Colonic mucosa (tissue), 4 donors: ENCODE measurements at regions not wholly inside any gene's neighbourhood (a gene's known extent, or its start where the extent isn't known, plus 50 kb on each side); places are given as distances from the start of the nearest gene placed in this dataset.
"Not testable (repeated sequence)": the region's sequence is repeated elsewhere in the genome, so short reads cannot be mapped to it uniquely, and the experiment has no call there.

Experiments
- DNase-seq: peaks from one replicate; pipeline ENCODE4 v3.0.0-alpha.2; 2020
- H3K27ac ChIP-seq: fragments of 200-600 bp; one replicate; pipeline ENCODE4 v1.8.0; 2021
- H3K27me3 ChIP-seq: fragments of 200-600 bp; one replicate; pipeline ENCODE4 v1.8.0; 2021
- H3K36me3 ChIP-seq: fragments of 200-600 bp; one replicate; pipeline ENCODE4 v1.8.0; 2021
- H3K4me1 ChIP-seq: fragments of 200-600 bp; one replicate; pipeline ENCODE4 v1.8.0; 2021; ENCODE audit warnings: mild to moderate bottlenecking
- H3K4me3 ChIP-seq: fragments of 200-600 bp; one replicate; pipeline ENCODE4 v1.8.0; 2021
- H3K9ac ChIP-seq, 2 donors: one replicate each; pipeline ENCODE4 v1.7.0; 2013; ENCODE audit warnings: control low read depth in 2 of 2, low read depth in 2 of 2, low read length in 2 of 2
- H3K9me3 ChIP-seq: fragments of 200-600 bp; one replicate; pipeline ENCODE4 v1.8.0; 2021
- intact Hi-C: fragments of 100-400 bp; cut with DNase I; formaldehyde crosslinking; loops from one replicate; pipeline ENCODE4 v1.14.1; 2022
- TF ChIP-seq, protein P1 (sequence below): fragments of 200-600 bp; IDR thresholded peaks from one replicate; pipeline ENCODE4 v1.8.0; 2022; ENCODE audit warnings: antibody characterized with exemption, mild to moderate bottlenecking
- donor health status: healthy.
- donor health status: DM: no; HTN: no; CAD: no.
- donor health status: DM: no; HTN: no; CAD: no.

DNA sequence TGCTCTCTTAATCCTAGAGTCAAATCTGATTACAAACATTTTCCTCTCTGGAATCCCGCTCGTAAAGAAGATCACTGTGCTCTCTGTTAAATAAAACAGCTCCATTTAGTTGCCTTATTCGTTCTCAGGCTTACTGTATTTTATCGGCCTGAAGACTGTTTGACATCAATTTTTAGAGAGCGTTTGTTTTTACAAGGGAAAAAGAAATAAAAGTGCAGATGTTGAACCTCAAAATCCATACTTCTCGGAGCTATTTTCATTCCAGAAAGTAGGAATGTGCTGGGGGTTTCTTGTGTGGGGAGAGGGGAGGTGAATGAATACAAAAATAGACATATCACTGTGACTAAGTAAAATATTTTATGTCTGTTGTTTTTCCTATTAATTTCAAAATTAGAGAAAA lies 140.1 kb downstream of the ARRDC4 start:
- H3K4me1 ChIP-seq, H3K4me3 ChIP-seq, H3K9ac ChIP-seq, intact Hi-C loops, H3K27me3 ChIP-seq, H3K9me3 ChIP-seq, DNase-seq, H3K27ac ChIP-seq, H3K36me3 ChIP-seq: not testable (repeated sequence)

DNA sequence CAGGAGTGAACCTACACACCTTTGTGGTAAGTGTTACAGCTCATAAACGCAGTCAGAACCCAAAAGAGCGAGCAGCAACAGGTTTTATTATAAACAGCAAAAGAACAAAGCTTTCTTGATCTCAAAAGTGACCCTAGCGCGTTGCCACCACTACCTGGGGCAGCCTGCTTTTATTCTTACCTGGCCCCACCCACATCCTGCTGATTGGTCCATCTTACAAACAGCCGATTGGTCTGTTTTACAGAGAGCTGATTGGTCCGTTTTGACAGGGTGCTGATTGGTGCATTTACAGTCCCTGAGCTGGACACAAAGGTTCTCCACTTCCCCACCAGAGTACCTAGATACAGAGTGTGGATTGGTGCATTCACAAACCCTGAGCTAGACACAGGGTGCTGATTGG lies 143.1 kb downstream of the ARRDC4 start:
- intact Hi-C loops: no loop called here
- H3K27ac ChIP-seq: no peak overlapping the region
- no peaks in the 10 kb centered on the region for H3K4me1 ChIP-seq
- H3K4me3 ChIP-seq: no peak overlapping the region
- no peaks in the 10 kb centered on the region for H3K27me3 ChIP-seq
- no peak for DNase-seq
- no peaks in the 10 kb centered on the region for H3K36me3 ChIP-seq
- H3K9ac ChIP-seq: no peak overlapping the region
- TF ChIP-seq, protein P1, sequence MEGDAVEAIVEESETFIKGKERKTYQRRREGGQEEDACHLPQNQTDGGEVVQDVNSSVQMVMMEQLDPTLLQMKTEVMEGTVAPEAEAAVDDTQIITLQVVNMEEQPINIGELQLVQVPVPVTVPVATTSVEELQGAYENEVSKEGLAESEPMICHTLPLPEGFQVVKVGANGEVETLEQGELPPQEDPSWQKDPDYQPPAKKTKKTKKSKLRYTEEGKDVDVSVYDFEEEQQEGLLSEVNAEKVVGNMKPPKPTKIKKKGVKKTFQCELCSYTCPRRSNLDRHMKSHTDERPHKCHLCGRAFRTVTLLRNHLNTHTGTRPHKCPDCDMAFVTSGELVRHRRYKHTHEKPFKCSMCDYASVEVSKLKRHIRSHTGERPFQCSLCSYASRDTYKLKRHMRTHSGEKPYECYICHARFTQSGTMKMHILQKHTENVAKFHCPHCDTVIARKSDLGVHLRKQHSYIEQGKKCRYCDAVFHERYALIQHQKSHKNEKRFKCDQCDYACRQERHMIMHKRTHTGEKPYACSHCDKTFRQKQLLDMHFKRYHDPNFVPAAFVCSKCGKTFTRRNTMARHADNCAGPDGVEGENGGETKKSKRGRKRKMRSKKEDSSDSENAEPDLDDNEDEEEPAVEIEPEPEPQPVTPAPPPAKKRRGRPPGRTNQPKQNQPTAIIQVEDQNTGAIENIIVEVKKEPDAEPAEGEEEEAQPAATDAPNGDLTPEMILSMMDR: no peak
- H3K9me3 ChIP-seq: no peaks in the 10 kb centered on the region

DNA sequence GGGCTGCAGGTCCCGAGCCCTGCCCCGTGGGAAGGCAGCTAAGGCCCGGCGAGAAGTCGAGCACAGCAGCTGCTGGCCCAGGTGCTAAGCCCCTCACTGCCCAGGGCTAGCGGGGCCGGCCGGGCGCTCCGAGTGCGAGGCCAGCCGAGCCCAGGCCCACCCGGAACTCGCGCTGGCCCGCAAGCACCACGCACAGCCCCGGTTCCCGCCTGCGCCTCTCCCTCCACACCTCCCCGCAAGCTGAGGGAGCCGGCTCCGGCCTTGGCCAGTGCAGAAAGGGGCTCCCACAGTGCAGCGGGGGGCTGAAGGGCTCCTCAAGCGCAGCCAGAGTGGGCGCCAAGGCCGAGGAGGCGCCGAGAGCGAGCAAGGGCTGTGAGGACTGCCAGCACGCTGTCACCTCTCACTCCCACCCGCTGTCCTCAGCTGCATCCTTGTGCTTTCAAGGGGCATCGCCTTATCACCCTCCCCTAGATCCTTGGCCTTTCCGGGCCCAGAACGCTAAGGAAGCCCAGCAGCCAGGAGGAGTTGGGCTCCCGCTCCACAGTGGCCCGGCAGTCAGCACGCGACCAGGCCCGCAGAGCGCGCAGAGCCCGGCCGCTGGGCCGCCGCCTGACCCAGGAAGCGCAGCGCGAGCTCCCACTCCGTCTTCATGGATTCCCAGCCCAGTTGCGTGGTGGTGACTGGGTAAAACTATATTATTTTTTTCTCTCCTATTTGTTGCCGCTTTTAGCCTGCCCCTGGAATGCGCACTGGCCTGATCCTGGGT lies 144.1 kb downstream of the ARRDC4 start:
- intact Hi-C loops, H3K36me3 ChIP-seq, H3K9me3 ChIP-seq, H3K4me1 ChIP-seq, H3K27ac ChIP-seq, H3K27me3 ChIP-seq, DNase-seq, H3K9ac ChIP-seq, H3K4me3 ChIP-seq: not testable (repeated sequence)

DNA sequence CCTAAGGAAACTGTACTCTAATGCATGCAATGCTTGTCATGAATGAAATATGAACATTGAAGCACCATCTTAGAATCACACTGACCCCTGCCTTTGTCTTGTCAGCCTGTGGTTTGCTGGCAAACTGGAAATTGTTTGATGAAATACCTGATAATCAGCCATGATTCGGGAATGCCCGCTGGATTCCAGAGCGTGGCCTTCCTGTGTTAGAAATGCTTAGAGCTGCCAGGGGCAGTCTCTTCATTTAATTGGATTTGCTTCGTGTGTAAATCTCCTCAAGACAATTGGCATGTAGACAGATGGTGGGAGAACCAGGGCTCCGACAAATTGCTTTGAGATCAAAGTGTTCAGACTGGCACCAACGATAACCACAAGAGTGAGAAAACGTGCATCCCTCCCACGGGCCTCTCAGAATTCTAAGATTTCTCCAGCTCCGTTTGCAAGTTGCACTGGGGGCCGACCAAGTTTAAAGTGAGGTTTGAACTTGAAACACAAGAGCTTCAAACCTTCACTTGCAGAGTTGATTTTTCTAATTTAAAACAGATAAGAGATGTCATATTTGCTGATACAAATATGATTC lies 146.2 kb downstream of the ARRDC4 start:
- H3K4me3 ChIP-seq, H3K27me3 ChIP-seq, H3K27ac ChIP-seq, H3K9me3 ChIP-seq, DNase-seq, H3K4me1 ChIP-seq, H3K36me3 ChIP-seq, intact Hi-C loops, H3K9ac ChIP-seq: not testable (repeated sequence)

DNA sequence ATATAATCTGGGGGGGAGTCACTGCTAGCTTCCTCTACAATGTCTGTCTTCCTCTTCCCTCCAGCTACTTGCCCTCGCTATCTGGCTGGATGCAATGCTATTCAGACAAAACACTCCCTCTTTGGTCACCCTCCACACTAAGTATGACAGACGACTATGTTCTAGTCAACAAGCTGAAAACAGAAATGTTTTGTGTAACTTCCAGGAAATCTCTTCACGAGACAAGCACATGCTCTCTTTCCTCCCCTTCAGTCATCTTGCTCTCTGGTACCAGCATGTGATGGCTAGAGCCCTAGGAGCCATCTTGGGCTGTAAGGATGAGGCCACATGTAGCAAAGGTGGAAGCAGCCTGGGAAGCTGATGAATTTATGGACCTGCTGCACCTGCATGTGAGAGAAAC lies 151.3 kb downstream of the ARRDC4 start:
- no peak for DNase-seq
- no peak overlapping the region for H3K9ac ChIP-seq
- H3K36me3 ChIP-seq: no peaks in the 10 kb centered on the region
- H3K4me1 ChIP-seq: no peaks in the 10 kb centered on the region
- intact Hi-C loops: no loop called here
- no peak overlapping the region for H3K27ac ChIP-seq
- no peak overlapping the region for H3K4me3 ChIP-seq
- H3K27me3 ChIP-seq: no peaks in the 10 kb centered on the region
- TF ChIP-seq, protein P1: no peak
- H3K9me3 ChIP-seq: no peaks in the 10 kb centered on the region

DNA sequence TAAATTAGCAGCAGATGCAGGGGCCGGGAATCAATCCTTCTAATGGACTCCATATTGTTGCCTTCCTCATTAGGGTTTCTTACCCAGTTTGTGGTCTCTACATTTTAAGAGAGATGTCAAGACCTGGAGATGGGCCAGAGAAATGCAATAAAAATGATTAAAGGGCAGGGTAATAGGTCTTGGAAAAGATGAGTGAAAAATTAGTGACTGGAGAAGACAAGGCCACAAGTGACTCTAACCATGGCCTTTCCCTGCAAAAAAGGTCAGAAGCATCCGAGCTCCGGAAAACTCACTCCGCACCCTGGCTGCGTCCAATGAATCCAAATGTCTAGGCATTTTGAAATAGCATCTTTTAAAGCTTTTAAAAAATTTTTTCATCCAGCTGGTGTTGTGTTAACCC lies 152.8 kb downstream of the ARRDC4 start:
- DNase-seq: no peak
- intact Hi-C loops: no loop called here
- Histone ChIP-seq H3K9me3 (no peaks in the 10 kb centered on the region), H3K27me3 (no peaks in the 10 kb centered on the region), H3K4me1 (no peaks in the 10 kb centered on the region), H3K36me3 (no peaks in the 10 kb centered on the region), H3K9ac (no peak overlapping the region), H3K4me3 (no peak overlapping the region), H3K27ac (no peak overlapping the region)
- TF ChIP-seq, protein P1: no peak

DNA sequence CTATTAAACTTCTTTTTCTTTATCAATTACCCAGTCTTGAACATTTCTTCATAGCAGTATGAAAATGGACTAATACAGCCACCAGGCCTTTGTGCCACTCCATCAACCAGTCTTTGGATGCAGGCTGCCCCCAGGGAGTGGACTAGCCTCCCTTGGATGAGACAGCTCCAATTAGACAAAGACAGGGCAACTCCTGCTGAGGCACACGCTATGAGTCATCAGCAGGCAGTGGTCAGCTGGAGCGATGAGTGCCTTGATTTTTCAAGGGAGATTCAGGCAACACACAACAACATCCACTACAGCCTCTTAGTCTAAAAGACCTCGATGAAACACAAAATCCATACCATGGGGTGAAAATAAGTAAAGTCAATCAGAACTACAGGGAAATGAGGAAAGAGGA lies 160.1 kb downstream of the ARRDC4 start:
- intact Hi-C loops: no loop called here
- TF ChIP-seq, protein P1: no peak
- Histone ChIP-seq H3K4me1 (no peaks in the 10 kb centered on the region), H3K4me3 (no peak overlapping the region), H3K9ac (no peak overlapping the region), H3K27ac (no peak overlapping the region), H3K9me3 (no peaks in the 10 kb centered on the region), H3K36me3 (no peaks in the 10 kb centered on the region), H3K27me3 (no peaks in the 10 kb centered on the region)
- DNase-seq: no peak
